MM.1S (cell line): ENCODE measurements at regions not wholly inside any gene's neighbourhood (a gene's known extent, or its start where the extent isn't known, plus 50 kb on each side); places are given as distances from the start of the nearest gene placed in this dataset.

Experiments used
- DNase-seq: peaks from one replicate; pipeline ENCODE4 v3.0.0-alpha.2; 2015
- H2AFZ ChIP-seq: fragments of 300-600 bp; sonication (generic); 2 replicates; pipeline ENCODE4 v1.6.0; 2016; ENCODE audit warnings: antibody characterized with exemption, low read length
- H3F3A ChIP-seq: fragments of 300-600 bp; sonication (generic); 2 replicates; pipeline ENCODE4 v1.6.1; 2016; ENCODE audit warnings: mild to moderate bottlenecking, antibody characterized with exemption, low read length, moderate library complexity, mixed read lengths; ENCODE audit not compliant: insufficient read depth
- H3K27ac ChIP-seq: fragments of 300-600 bp; sonication (generic); 2 replicates; pipeline ENCODE4 v1.5.1; 2016; ENCODE audit warnings: mild to moderate bottlenecking, low read length
- H3K27me3 ChIP-seq: fragments of 300-600 bp; sonication (generic); replicated peaks from 2 replicates; pipeline ENCODE4 v1.6.0; 2016; ENCODE audit warnings: low read length; ENCODE audit not compliant: insufficient read depth
- H3K36me3 ChIP-seq: fragments of 300-600 bp; sonication (generic); replicated peaks from 2 replicates; pipeline ENCODE4 v1.6.1; 2016; ENCODE audit warnings: mild to moderate bottlenecking, low read length, mixed read lengths; ENCODE audit not compliant: insufficient read depth
- H3K4me1 ChIP-seq: fragments of 300-600 bp; sonication (generic); 2 replicates; pipeline ENCODE4 v1.6.1; 2016; ENCODE audit warnings: low read length, mixed read lengths
- H3K4me2 ChIP-seq: fragments of 300-600 bp; sonication (generic); 2 replicates; pipeline ENCODE4 v1.6.0; 2016; ENCODE audit warnings: low read depth, low read length
- H3K4me3 ChIP-seq: fragments of 300-600 bp; sonication (generic); 2 replicates; pipeline ENCODE4 v1.5.1; 2016; ENCODE audit warnings: low read length, mixed read lengths
- H3K79me2 ChIP-seq: fragments of 300-600 bp; sonication (generic); 2 replicates; pipeline ENCODE4 v1.6.1; 2016; ENCODE audit warnings: mixed run types, low read length, mixed read lengths
- H3K9ac ChIP-seq: fragments of 300-600 bp; sonication (generic); 2 replicates; pipeline ENCODE4 v1.6.1; 2016; ENCODE audit warnings: low read length, mixed read lengths
- H3K9me2 ChIP-seq: fragments of 300-600 bp; sonication (generic); replicated peaks from 2 replicates; pipeline ENCODE4 v1.6.1; 2016; ENCODE audit warnings: mild to moderate bottlenecking, low read length, mixed read lengths; ENCODE audit not compliant: insufficient read depth
- H3K9me3 ChIP-seq: fragments of 300-600 bp; sonication (generic); replicated peaks from 2 replicates; pipeline ENCODE4 v1.6.1; 2016; ENCODE audit warnings: mild to moderate bottlenecking, low read length, mixed read lengths; ENCODE audit not compliant: insufficient read depth
- H4K20me1 ChIP-seq: fragments of 300-600 bp; sonication (generic); 2 replicates; pipeline ENCODE4 v1.6.1; 2016; ENCODE audit warnings: mild to moderate bottlenecking, low read length, moderate library complexity, mixed read lengths; ENCODE audit not compliant: insufficient read depth
- EZH2 ChIP-seq: fragments of 300-600 bp; sonication (generic); optimal IDR thresholded peaks from 2 replicates; pipeline ENCODE3; 2017; ENCODE audit warnings: low read depth, mild to moderate bottlenecking, antibody characterized with exemption, low read length, mixed read lengths
- EZH2phosphoT487 ChIP-seq: fragments of 300-600 bp; sonication (generic); IDR thresholded peaks from 2 replicates; pipeline ENCODE4 v1.6.1; 2018; ENCODE audit warnings: antibody characterized with exemption, low read length
- TF ChIP-seq, protein P1 (sequence below): fragments of 300-600 bp; sonication (generic); IDR thresholded peaks from 2 replicates; pipeline ENCODE4 v1.5.1; 2016; ENCODE audit warnings: antibody characterized with exemption, low read length, mixed read lengths

DNA sequence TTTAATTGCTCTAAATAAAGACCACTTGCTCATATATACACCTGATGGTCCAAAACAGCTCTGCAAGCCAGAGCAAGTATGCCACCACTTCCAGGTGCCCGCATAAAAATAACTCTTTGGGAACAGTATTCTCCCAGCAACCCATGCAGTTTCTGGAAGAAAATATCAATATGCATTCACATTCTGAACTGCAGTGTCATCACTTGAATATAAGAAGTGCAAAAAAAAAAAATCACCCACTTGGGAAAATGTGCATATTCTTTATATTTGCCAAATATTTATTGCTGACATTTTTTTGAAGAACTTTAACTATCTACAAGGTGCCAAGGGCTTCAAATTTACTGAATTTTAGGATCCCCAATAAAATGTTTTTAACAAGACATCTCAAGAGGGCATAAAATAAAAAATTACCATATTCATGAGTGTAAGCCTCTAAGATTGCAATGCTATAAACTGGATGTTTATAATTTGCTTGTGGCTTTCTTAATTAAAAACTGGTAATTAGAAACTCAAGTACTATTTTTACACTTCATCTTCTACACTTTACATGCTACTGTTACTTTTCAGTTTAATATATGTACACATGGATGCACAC lies 360.6 kb upstream of the HNRNPA3 start:
- Histone ChIP-seq H3K4me3 (no peak overlapping the region), H3K36me3 (no peaks in the 10 kb centered on the region), H3K27ac (no peak overlapping the region), H3K9me2 (no peaks in the 10 kb centered on the region), H4K20me1 (no peaks in the 10 kb centered on the region), H3K4me1 (peaks cover 6% of the 10 kb centered on the region; the same call in 1 of the 2 replicates), H2AFZ (no peak overlapping the region), H3K9ac (no peak overlapping the region), H3K79me2 (no peaks in the 10 kb centered on the region), H3K27me3 (no peaks in the 10 kb centered on the region), H3K9me3 (no peaks in the 10 kb centered on the region), H3K4me2 (no peak overlapping the region), H3F3A (no peaks in the 10 kb centered on the region)
- TF ChIP-seq EZH2 (no peak), EZH2phosphoT487 (no peak)
- TF ChIP-seq, protein P1, sequence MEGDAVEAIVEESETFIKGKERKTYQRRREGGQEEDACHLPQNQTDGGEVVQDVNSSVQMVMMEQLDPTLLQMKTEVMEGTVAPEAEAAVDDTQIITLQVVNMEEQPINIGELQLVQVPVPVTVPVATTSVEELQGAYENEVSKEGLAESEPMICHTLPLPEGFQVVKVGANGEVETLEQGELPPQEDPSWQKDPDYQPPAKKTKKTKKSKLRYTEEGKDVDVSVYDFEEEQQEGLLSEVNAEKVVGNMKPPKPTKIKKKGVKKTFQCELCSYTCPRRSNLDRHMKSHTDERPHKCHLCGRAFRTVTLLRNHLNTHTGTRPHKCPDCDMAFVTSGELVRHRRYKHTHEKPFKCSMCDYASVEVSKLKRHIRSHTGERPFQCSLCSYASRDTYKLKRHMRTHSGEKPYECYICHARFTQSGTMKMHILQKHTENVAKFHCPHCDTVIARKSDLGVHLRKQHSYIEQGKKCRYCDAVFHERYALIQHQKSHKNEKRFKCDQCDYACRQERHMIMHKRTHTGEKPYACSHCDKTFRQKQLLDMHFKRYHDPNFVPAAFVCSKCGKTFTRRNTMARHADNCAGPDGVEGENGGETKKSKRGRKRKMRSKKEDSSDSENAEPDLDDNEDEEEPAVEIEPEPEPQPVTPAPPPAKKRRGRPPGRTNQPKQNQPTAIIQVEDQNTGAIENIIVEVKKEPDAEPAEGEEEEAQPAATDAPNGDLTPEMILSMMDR = no peak
- DNase-seq = no peak

DNA sequence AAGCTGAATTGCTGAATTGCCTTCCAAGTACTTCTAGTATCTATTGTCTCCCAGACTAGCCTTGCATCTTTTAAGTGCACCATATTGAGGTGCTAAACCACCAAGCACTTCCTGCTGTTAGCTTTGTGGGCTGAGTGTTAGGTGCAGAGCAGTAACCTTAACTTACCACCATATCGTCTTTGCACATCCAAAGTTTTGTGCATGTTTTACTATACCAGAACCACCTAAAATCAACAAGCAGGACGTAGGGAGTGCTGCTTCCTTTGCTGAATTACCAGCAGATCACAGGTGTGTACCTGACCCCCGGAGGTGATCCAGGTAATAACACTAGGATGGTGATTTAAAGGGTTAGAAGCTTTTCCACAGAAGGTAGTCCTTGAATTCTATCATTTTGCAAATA lies 359.9 kb upstream of the HNRNPA3 start:
- Histone ChIP-seq H2AFZ (no peak overlapping the region), H3K79me2 (no peaks in the 10 kb centered on the region), H3K9ac (no peak overlapping the region), H3K4me3 (no peak overlapping the region), H3K4me2 (no peak overlapping the region), H4K20me1 (no peaks in the 10 kb centered on the region), H3K27ac (no peak overlapping the region), H3K36me3 (no peaks in the 10 kb centered on the region), H3K27me3 (no peaks in the 10 kb centered on the region), H3K9me2 (no peaks in the 10 kb centered on the region), H3K9me3 (no peaks in the 10 kb centered on the region), H3F3A (no peaks in the 10 kb centered on the region), H3K4me1 (peaks cover 6% of the 10 kb centered on the region; the same call in 1 of the 2 replicates)
- DNase-seq = peak; percentile 9
- TF ChIP-seq EZH2phosphoT487 (no peak), EZH2 (no peak)
- TF ChIP-seq, protein P1 = no peak; the same call in 1 of the 2 replicates

DNA sequence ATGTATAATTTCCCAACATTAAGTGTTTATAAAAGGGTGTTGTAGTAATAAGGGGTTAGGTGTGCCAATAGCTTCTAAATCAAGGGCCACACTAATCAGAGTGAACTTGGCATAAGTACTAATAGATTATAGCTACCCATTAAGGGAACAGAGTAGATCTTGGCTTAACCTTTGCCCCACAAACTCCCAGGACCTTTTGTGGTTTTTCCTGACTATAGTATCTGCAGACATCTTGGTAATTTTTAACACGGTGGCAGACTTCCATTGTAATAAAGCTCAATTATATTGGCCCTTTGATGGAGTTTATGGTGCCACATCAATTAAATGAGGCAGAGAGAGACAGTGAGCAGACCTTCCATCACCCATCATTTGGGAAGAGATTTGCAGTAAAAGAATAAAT lies 358.5 kb upstream of the HNRNPA3 start:
- Histone ChIP-seq H3K4me1 (peaks cover 6% of the 10 kb centered on the region; the same call in 1 of the 2 replicates), H3K9me2 (no peaks in the 10 kb centered on the region), H3K27me3 (no peaks in the 10 kb centered on the region), H3K4me2 (no peak overlapping the region), H3F3A (no peaks in the 10 kb centered on the region), H3K36me3 (no peaks in the 10 kb centered on the region), H2AFZ (no peak overlapping the region), H3K27ac (no peak overlapping the region), H4K20me1 (no peaks in the 10 kb centered on the region), H3K4me3 (no peak overlapping the region), H3K9me3 (no peaks in the 10 kb centered on the region), H3K79me2 (no peaks in the 10 kb centered on the region), H3K9ac (no peak overlapping the region)
- DNase-seq = no peak
- no peak for TF ChIP-seq EZH2
- no peak for TF ChIP-seq EZH2phosphoT487
- TF ChIP-seq, protein P1 = no peak
